ENCODE measurements at regions not wholly inside any gene's neighbourhood (a gene's known extent, or its start where the extent isn't known, plus 50 kb on each side); places are given as distances from the start of the nearest gene placed in this dataset.
"Not testable (repeated sequence)": the region's sequence is repeated elsewhere in the genome, so short reads cannot be mapped to it uniquely, and the experiment has no call there.

GRCh38 chr19:5243878-5244277, 96.7 kb downstream of the PTPRS start:
- no peak overlapping the region for H3K4me2 ChIP-seq
- H3K79me2 ChIP-seq (ENCODE audit: low read depth): no peaks in the 10 kb centered on the region
- H4K20me1 ChIP-seq (ENCODE audit: insufficient read depth): no peaks in the 10 kb centered on the region
- intact Hi-C loops (cut with micrococcal nuclease; ENCODE audit: unreplicated experiment): no loop called here
- H3K27ac ChIP-seq: no peak overlapping the region
- H3K4me1 ChIP-seq (replicated peaks; ENCODE audit: insufficient read depth): no peaks in the 10 kb centered on the region
- CTCF ChIA-PET: no interaction called here
- H3K9me2 ChIP-seq (ENCODE audit: insufficient read depth): no peaks in the 10 kb centered on the region
- BruUV-seq (replicated peaks): no TSS peak
- DNase-seq: no peak
- POLR2A ChIA-PET (ENCODE audit: unreplicated experiment): no interaction called here
- H3K9me3 ChIP-seq (ENCODE audit: insufficient read depth, low read depth): no peaks in the 10 kb centered on the region
- H3K36me3 ChIP-seq (ENCODE audit: low read depth): no peaks in the 10 kb centered on the region
- TF ChIP-seq CTCF (conservative IDR thresholded peaks at IDR 0.05) (no peak), EZH2 (IDR thresholded peaks at IDR 0.05; ENCODE audit: low read depth) (no peak)
- no peaks in the 10 kb centered on the region for H3F3A ChIP-seq (ENCODE audit: insufficient read depth, low read depth)
- no peaks in the 10 kb centered on the region for H3K27me3 ChIP-seq (ENCODE audit: insufficient read depth, low read depth)
- H3K4me3 ChIP-seq: no peak overlapping the region
- H2AFZ ChIP-seq: no peak overlapping the region

- DNase-seq; H3K4me1 ChIP-seq (replicated peaks; ENCODE audit: insufficient read depth); BruUV-seq (replicated peaks); H4K20me1 ChIP-seq (ENCODE audit: insufficient read depth); H3K4me2 ChIP-seq; H3K79me2 ChIP-seq (ENCODE audit: low read depth); POLR2A ChIA-PET (ENCODE audit: unreplicated experiment); H3K27ac ChIP-seq; H3K4me3 ChIP-seq; H3F3A ChIP-seq (ENCODE audit: insufficient read depth, low read depth); H3K9me3 ChIP-seq (ENCODE audit: insufficient read depth, low read depth); H2AFZ ChIP-seq; intact Hi-C loops (cut with micrococcal nuclease; ENCODE audit: unreplicated experiment); CTCF ChIA-PET; H3K36me3 ChIP-seq (ENCODE audit: low read depth); H3K9me2 ChIP-seq (ENCODE audit: insufficient read depth); H3K27me3 ChIP-seq (ENCODE audit: insufficient read depth, low read depth): not testable (repeated sequence)
These were observed 98.7 kb downstream of the PTPRS start for GRCh38 chr19:5241896-5242295.

GRCh38 chr19:5240011-5240410, 100.6 kb downstream of the PTPRS start:
- intact Hi-C loops (cut with micrococcal nuclease; ENCODE audit: unreplicated experiment): no loop called here
- no peaks in the 10 kb centered on the region for H3K4me1 ChIP-seq (replicated peaks; ENCODE audit: insufficient read depth)

More at GRCh38 chr19:5240011-5240410, 100.6 kb downstream of the PTPRS start:
- no peaks in the 10 kb centered on the region for H3K36me3 ChIP-seq (ENCODE audit: low read depth)
- no peaks in the 10 kb centered on the region for H3K9me2 ChIP-seq (ENCODE audit: insufficient read depth)
- DNase-seq: no peak
- CTCF ChIA-PET: no interaction called here
- H3F3A ChIP-seq (ENCODE audit: insufficient read depth, low read depth): no peaks in the 10 kb centered on the region
- H3K4me3 ChIP-seq: no peak overlapping the region
- H3K79me2 ChIP-seq (ENCODE audit: low read depth): no peaks in the 10 kb centered on the region
- H3K9me3 ChIP-seq (ENCODE audit: insufficient read depth, low read depth): no peaks in the 10 kb centered on the region
- no peak overlapping the region for H3K27ac ChIP-seq
- no peak overlapping the region for H2AFZ ChIP-seq
- POLR2A ChIA-PET (ENCODE audit: unreplicated experiment): no interaction called here
- H4K20me1 ChIP-seq (ENCODE audit: insufficient read depth): no peaks in the 10 kb centered on the region
- H3K4me2 ChIP-seq: no peak overlapping the region
- BruUV-seq (replicated peaks): no TSS peak
- no peaks in the 10 kb centered on the region for H3K27me3 ChIP-seq (ENCODE audit: insufficient read depth, low read depth)
- TF ChIP-seq EZH2 (IDR thresholded peaks at IDR 0.05; ENCODE audit: low read depth): no peak
- no peak for TF ChIP-seq CTCF (conservative IDR thresholded peaks at IDR 0.05)

Measured in PC-9 (cell line).